BLaER1 (cell line): ENCODE measurements at regions not wholly inside any gene's neighbourhood (a gene's known extent, or its start where the extent isn't known, plus 50 kb on each side); places are given as distances from the start of the nearest gene placed in this dataset.

Experiments
- H3K27ac ChIP-seq: shearing (Covaris generic); formaldehyde crosslinking; 2 replicates; pipeline ENCODE4 v1.8.1; 2022
- H3K27me3 ChIP-seq: shearing (Covaris generic); formaldehyde crosslinking; 2 replicates; pipeline ENCODE4 v1.8.1; 2022
- H3K36me3 ChIP-seq: shearing (Covaris generic); formaldehyde crosslinking; 2 replicates; pipeline ENCODE4 v1.8.1; 2022
- H3K4me1 ChIP-seq: shearing (Covaris generic); formaldehyde crosslinking; 2 replicates; pipeline ENCODE4 v1.8.1; 2022
- H3K4me2 ChIP-seq: shearing (Covaris generic); formaldehyde crosslinking; 2 replicates; pipeline ENCODE4 v1.8.1; 2022
- H3K4me3 ChIP-seq: shearing (Covaris generic); formaldehyde crosslinking; 2 replicates; pipeline ENCODE4 v1.8.1; 2022
- H3K9ac ChIP-seq: shearing (Covaris generic); formaldehyde crosslinking; 2 replicates; pipeline ENCODE4 v1.8.1; 2022
- H3K9me3 ChIP-seq: shearing (Covaris generic); formaldehyde crosslinking; 2 replicates; pipeline ENCODE4 v1.8.1; 2022
- H4K20me1 ChIP-seq: shearing (Covaris generic); formaldehyde crosslinking; 2 replicates; pipeline ENCODE4 v1.8.1; 2022
- Cebpa-rat ChIP-seq: shearing (Covaris generic); IDR thresholded peaks from 2 replicates; pipeline ENCODE4 v1.8.1; 2022

DNA sequence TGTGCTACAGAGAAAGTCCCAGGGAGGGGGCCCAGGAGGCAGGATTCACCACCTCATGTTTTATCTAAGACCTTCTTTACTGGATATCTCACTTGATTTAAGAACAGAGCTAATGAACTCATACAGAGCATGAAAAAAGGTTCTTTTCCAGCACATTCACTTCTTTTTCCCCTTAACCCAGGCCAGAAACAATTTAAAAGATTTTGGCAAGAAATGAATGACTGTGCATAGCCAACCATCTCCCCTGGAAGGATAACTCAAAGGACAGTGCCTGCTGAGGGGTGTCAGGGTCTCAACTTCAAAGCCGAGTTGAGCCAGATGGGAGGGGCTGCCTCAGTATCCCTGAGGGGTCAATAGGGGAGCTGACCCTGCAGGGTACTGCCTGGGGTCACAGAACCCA, 253.4 kb downstream of the SOD2 start:
- Histone ChIP-seq H3K27ac (no peak overlapping the region), H3K4me3 (no peak overlapping the region), H3K27me3 (0 out of 2 replicates have a peak, but pooled peaks cover 3% of the 10 kb centered on the region), H3K36me3 (no peaks in the 10 kb centered on the region), H3K4me1 (no peaks in the 10 kb centered on the region), H4K20me1 (no peaks in the 10 kb centered on the region), H3K9ac (no peak overlapping the region), H3K9me3 (peaks cover 4% of the 10 kb centered on the region), H3K4me2 (no peak overlapping the region)
- TF ChIP-seq Cebpa-rat, result no peak

DNA sequence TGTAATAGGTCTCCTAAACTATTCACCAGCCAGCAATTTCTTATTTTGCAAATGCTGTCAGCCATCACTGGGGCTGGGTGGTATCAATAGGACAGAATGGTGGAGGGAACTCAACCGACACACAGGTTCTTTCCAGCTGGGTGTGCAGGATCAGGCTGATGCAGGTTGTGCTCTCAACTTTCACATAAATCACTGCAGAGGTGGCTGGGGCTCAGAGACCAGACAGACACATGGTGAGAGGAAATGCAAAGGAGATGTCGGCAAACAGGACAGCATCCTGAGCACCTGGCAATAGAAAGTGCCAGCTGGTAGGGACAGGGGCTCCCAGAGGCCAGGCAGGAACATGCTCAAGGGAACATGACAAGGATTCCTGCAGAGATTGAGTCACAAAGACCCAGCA, 254.9 kb downstream of the SOD2 start:
- Histone ChIP-seq H3K4me2 (no peak overlapping the region), H3K27ac (no peak overlapping the region), H3K27me3 (0 out of 2 replicates have a peak, but pooled peaks cover 3% of the 10 kb centered on the region), H3K9me3 (peaks cover 19% of the 10 kb centered on the region), H3K36me3 (no peaks in the 10 kb centered on the region), H4K20me1 (no peaks in the 10 kb centered on the region), H3K4me3 (no peak overlapping the region), H3K9ac (no peak overlapping the region), H3K4me1 (no peaks in the 10 kb centered on the region)
- TF ChIP-seq Cebpa-rat, result no peak

DNA sequence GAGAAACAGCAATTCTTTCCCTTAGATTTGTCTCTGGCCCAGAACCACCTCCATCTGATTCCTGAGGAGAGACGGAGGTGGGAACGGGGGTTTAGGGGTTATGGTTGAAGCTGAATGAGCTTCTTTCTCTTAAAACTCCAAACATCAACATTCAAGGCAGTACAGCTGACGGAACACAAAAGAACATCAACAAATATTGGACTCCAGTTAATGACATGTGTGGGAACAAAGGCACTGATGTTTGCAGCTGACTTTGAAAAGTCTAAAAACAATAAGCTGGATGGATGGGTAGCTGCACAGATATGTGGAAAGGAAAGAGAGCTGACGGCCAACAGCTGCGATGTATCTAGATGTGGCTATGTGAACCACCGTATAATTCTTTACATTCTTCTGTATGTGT, 256.5 kb downstream of the SOD2 start:
- H3K9ac ChIP-seq, result no peak overlapping the region
- H3K4me2 ChIP-seq, result no peak overlapping the region
- H3K27ac ChIP-seq, result no peak overlapping the region
- no peaks in the 10 kb centered on the region for H4K20me1 ChIP-seq
- no peaks in the 10 kb centered on the region for H3K4me1 ChIP-seq
- H3K4me3 ChIP-seq, result no peak overlapping the region
- no peaks in the 10 kb centered on the region for H3K36me3 ChIP-seq
- H3K27me3 ChIP-seq, result no peaks in the 10 kb centered on the region
- H3K9me3 ChIP-seq, result peaks cover 25% of the 10 kb centered on the region
- TF ChIP-seq Cebpa-rat, result no peak

GRCh38 chr6:159435701-159436100, 257.3 kb downstream of the SOD2 start:
- Histone ChIP-seq H3K36me3 (no peaks in the 10 kb centered on the region), H3K4me1 (no peaks in the 10 kb centered on the region), H3K27me3 (no peaks in the 10 kb centered on the region), H3K27ac (no peak overlapping the region), H3K4me3 (no peak overlapping the region), H4K20me1 (no peaks in the 10 kb centered on the region), H3K9me3 (peaks cover 26% of the 10 kb centered on the region), H3K4me2 (no peak overlapping the region), H3K9ac (no peak overlapping the region)
- no peak for TF ChIP-seq Cebpa-rat

DNA sequence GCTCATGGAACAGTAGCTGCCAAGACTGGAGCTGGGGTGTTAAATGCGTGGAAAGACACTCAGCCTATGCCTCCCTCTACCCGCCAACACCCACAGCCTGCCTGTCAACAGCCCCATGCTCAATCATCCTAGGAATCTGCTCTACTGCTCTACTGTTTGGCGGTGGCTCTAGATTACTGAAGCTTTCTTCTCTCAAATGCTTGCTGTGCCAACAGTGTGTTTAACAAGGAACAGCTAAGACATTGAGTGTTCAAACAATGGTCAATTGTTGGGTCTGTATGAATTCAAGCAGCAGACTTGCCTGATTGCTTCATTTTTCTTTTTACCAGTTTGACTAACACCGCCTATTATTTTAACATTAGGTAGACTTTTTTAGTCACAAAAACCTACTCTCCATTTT, 258.6 kb downstream of the SOD2 start:
- H3K9ac ChIP-seq, result no peak overlapping the region
- no peaks in the 10 kb centered on the region for H4K20me1 ChIP-seq
- no peaks in the 10 kb centered on the region for H3K27me3 ChIP-seq
- peaks cover 26% of the 10 kb centered on the region for H3K9me3 ChIP-seq
- TF ChIP-seq Cebpa-rat, result no peak
- no peak overlapping the region for H3K4me3 ChIP-seq
- H3K4me2 ChIP-seq, result no peak overlapping the region
- no peaks in the 10 kb centered on the region for H3K36me3 ChIP-seq
- no peaks in the 10 kb centered on the region for H3K4me1 ChIP-seq
- H3K27ac ChIP-seq, result no peak overlapping the region

GRCh38 chr6:159433550-159433949, 259.5 kb downstream of the SOD2 start:
- H3K4me3 ChIP-seq, result no peak overlapping the region
- no peak overlapping the region for H3K9ac ChIP-seq
- H3K4me2 ChIP-seq, result no peak overlapping the region
- H3K36me3 ChIP-seq, result no peaks in the 10 kb centered on the region
- peaks cover 26% of the 10 kb centered on the region for H3K9me3 ChIP-seq
- no peaks in the 10 kb centered on the region for H3K27me3 ChIP-seq
- no peaks in the 10 kb centered on the region for H4K20me1 ChIP-seq
- no peak overlapping the region for H3K27ac ChIP-seq
- no peak for TF ChIP-seq Cebpa-rat
- H3K4me1 ChIP-seq, result no peaks in the 10 kb centered on the region

DNA sequence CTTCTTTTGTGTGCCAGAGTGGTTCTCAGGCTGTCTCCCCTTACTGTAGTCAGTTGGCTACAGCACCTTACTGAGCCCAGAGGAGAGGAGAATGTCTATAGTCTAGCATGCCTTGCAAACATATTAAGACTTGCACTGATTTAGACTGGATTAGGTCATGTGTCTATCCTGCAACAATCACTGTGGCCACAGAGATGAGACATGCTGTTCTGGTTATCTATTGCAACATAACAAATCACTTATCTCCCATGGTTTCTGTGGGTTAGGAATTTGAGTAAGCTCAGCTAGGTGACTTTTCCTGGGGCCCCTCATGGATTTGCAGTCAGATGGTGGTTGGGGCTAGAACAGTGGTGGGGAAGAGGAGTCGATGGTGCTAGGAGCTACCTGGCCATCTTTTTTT, 261.3 kb downstream of the SOD2 start:
- Histone ChIP-seq H4K20me1 (no peaks in the 10 kb centered on the region), H3K27ac (no peak overlapping the region), H3K27me3 (no peaks in the 10 kb centered on the region), H3K9ac (no peak overlapping the region), H3K9me3 (peaks cover 26% of the 10 kb centered on the region), H3K4me1 (no peaks in the 10 kb centered on the region), H3K4me2 (no peak overlapping the region), H3K36me3 (no peaks in the 10 kb centered on the region), H3K4me3 (no peak overlapping the region)
- no peak for TF ChIP-seq Cebpa-rat

GRCh38 chr6:159430323-159430722, 261.1 kb downstream of the FNDC1 start:
- Histone ChIP-seq H3K4me1 (no peaks in the 10 kb centered on the region), H3K36me3 (no peaks in the 10 kb centered on the region), H3K27me3 (no peaks in the 10 kb centered on the region), H3K4me2 (no peak overlapping the region), H4K20me1 (no peaks in the 10 kb centered on the region), H3K9ac (no peak overlapping the region), H3K9me3 (peaks cover 26% of the 10 kb centered on the region), H3K4me3 (no peak overlapping the region), H3K27ac (no peak overlapping the region)
- TF ChIP-seq Cebpa-rat, result no peak

DNA sequence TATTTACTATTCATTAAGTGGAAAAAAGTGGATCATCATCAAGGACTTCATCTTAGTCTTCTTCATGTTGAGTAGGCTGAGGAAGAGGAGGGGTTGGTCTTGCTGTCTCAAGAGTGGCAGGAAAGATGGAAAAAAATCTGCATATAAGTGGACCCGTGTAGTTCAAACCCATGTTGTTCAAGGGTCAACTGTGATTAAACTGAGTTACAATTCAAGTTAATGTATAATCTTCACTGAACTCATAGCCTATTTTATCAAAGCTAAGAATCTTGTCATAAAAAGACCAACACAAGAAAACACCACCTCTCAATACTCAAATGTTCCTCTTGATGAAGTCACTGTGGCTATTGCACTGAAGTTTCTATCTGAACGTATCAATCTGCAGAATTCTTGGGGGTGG, 260.2 kb downstream of the FNDC1 start:
- no peak overlapping the region for H3K4me3 ChIP-seq
- no peak overlapping the region for H3K9ac ChIP-seq
- no peak overlapping the region for H3K27ac ChIP-seq
- TF ChIP-seq Cebpa-rat, result no peak
- H3K27me3 ChIP-seq, result no peaks in the 10 kb centered on the region
- H3K4me1 ChIP-seq, result no peaks in the 10 kb centered on the region
- H3K9me3 ChIP-seq, result peaks cover 20% of the 10 kb centered on the region
- H4K20me1 ChIP-seq, result no peaks in the 10 kb centered on the region
- no peaks in the 10 kb centered on the region for H3K36me3 ChIP-seq
- H3K4me2 ChIP-seq, result no peak overlapping the region

- H3K9me3 ChIP-seq, result peaks cover 7% of the 10 kb centered on the region
- H4K20me1 ChIP-seq, result no peaks in the 10 kb centered on the region
- no peak for TF ChIP-seq Cebpa-rat
- H3K9ac ChIP-seq, result no peak overlapping the region
- no peaks in the 10 kb centered on the region for H3K27me3 ChIP-seq
- H3K4me3 ChIP-seq, result no peak overlapping the region
- no peaks in the 10 kb centered on the region for H3K36me3 ChIP-seq
- H3K4me1 ChIP-seq, result no peaks in the 10 kb centered on the region
- H3K4me2 ChIP-seq, result no peak overlapping the region
- H3K27ac ChIP-seq, result no peak overlapping the region
Measured at GRCh38 chr6:159427771-159428170, 258.6 kb downstream of the FNDC1 start.

DNA sequence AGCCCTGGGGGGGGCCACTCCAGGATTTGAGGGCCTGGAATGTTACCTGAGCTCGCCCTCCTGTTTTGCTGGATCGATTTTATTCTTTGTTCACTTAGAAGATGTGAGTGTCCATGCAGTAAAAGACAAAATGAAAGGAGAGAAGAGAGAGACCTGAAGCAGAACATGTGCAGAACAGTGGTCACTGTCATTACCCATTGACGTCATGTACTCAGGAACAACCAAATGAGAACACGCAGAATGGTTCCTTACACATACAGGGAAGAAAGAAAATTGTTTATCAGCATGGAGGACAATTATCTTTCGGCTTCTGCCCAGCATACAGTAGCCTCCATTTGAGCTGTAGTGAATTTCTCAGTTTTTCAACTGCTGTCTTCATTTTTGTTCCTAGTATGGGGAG, 258.1 kb downstream of the FNDC1 start:
- H3K9me3 ChIP-seq, result peaks cover 7% of the 10 kb centered on the region
- H3K4me3 ChIP-seq, result no peak overlapping the region
- H3K9ac ChIP-seq, result no peak overlapping the region
- H3K27me3 ChIP-seq, result no peaks in the 10 kb centered on the region
- no peaks in the 10 kb centered on the region for H3K36me3 ChIP-seq
- no peaks in the 10 kb centered on the region for H4K20me1 ChIP-seq
- H3K4me1 ChIP-seq, result no peaks in the 10 kb centered on the region
- H3K27ac ChIP-seq, result no peak overlapping the region
- no peak overlapping the region for H3K4me2 ChIP-seq
- TF ChIP-seq Cebpa-rat, result no peak
